ENCODE measurements at regions not wholly inside any gene's neighbourhood (a gene's known extent, or its start where the extent isn't known, plus 50 kb on each side); places are given as distances from the start of the nearest gene placed in this dataset.

DNA sequence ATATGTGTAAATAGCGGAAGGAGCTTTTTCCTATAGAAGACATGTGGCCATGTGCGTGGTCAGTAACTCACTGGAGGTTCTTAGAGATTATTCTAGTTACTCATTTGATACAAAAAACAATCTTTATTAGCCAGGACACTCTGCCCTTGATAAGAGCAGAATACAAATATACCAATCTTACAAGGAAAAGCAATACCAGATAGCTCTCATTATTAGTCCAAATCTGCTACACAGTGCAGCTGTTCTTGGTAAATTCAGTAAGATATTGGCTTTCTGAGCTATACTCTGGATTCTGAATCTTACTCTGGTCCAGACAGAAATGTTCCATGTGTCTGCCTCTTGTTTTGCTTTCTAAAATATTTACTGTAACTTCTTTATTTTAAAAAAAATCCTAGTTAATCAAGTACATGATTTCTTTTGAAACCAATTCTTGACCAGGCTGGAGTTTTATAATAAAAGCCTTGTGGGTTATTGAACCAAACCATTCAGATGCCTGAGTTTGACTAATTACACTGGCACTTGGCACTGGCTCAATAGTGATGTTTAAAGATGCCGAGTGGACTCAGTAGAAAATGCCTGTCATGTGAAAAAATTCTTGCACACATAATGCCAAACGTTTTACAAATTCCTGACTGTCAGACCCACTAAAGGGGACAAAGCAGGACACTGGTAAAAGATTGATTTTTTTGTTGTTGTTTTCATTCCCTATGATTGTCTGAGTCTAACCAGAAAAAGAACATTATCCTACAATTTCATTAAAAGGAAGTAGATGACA lies 242.8 kb upstream of the TCF21 start:
- Histone ChIP-seq H3K9me3 (ENCODE audit: control insufficient read depth, insufficient read depth, low read length) (no peaks in the 10 kb centered on the region), H3K4me3 (ENCODE audit: low read length) (no peak overlapping the region), H3K4me1 (ENCODE audit: control insufficient read depth, insufficient read depth, low read length) (no peaks in the 10 kb centered on the region), H3K36me3 (ENCODE audit: control insufficient read depth, insufficient read depth, low read length) (no peaks in the 10 kb centered on the region), H3K27me3 (ENCODE audit: control insufficient read depth, insufficient read depth, low read length) (no peaks in the 10 kb centered on the region), H3K27ac (ENCODE audit: low read length) (no peak overlapping the region)
- no CpG with 5 or more reads among the region's 4 CpGs for WGBS (ENCODE audit: insufficient coverage, insufficient read length)
- no peak for DNase-seq (ENCODE audit: low read depth, low spot score)

DNA sequence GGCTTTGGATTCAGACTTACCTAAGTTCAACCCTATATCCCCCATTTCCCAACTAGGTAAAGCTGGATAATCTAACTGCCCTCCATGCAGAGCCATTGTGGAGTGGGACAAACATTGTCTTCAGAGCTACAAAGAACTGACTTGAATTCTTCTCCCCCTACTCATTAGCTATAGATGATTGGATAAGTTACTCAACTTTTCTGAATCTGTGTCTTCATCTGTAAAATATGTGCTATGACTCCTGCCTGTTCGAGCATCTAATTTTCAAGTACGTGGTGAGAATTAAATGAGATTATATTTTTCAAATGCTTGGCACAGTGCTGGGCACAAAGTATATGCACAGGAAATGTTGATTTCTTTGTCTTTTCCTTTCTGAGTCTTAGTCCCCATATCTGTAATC lies 240.3 kb upstream of the TCF21 start:
- no peak overlapping the region for H3K4me3 ChIP-seq (ENCODE audit: low read length)
- WGBS (ENCODE audit: insufficient coverage, insufficient read length): no CpG with 5 or more reads among the region's 2 CpGs
- DNase-seq (ENCODE audit: low read depth, low spot score): no peak
- no peaks in the 10 kb centered on the region for H3K36me3 ChIP-seq (ENCODE audit: control insufficient read depth, insufficient read depth, low read length)
- no peaks in the 10 kb centered on the region for H3K9me3 ChIP-seq (ENCODE audit: control insufficient read depth, insufficient read depth, low read length)
- H3K4me1 ChIP-seq (ENCODE audit: control insufficient read depth, insufficient read depth, low read length): no peaks in the 10 kb centered on the region
- no peaks in the 10 kb centered on the region for H3K27me3 ChIP-seq (ENCODE audit: control insufficient read depth, insufficient read depth, low read length)
- H3K27ac ChIP-seq (ENCODE audit: low read length): no peak overlapping the region

DNA sequence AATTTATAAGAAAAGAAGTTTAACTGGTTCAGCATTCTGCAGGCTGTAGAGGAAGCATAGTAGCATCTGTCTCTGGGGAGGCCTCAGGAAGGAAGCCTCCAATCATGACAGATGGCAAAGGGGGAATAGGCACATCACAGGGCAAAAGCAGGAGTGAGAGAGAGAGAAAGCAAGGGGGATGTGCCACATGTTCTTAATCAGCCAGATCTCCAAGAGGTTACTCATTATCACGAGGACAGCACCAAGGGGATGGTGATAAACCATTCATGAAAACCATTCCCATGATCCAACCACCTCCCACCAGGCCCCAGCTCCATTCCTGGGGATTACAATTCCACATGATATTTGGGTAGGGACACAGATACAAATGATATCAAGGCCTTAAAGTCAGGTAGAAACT lies 217.5 kb upstream of the TCF21 start:
- Histone ChIP-seq H3K27me3 (ENCODE audit: control insufficient read depth, insufficient read depth, low read length) (no peaks in the 10 kb centered on the region), H3K9me3 (ENCODE audit: control insufficient read depth, insufficient read depth, low read length) (no peaks in the 10 kb centered on the region), H3K27ac (ENCODE audit: low read length) (no peak overlapping the region), H3K36me3 (ENCODE audit: control insufficient read depth, insufficient read depth, low read length) (no peaks in the 10 kb centered on the region), H3K4me1 (ENCODE audit: control insufficient read depth, insufficient read depth, low read length) (no peaks in the 10 kb centered on the region), H3K4me3 (ENCODE audit: low read length) (no peak overlapping the region)
- no CpG with 5 or more reads among the region's 1 CpG for WGBS (ENCODE audit: insufficient coverage, insufficient read length)
- DNase-seq (ENCODE audit: low read depth, low spot score): no peak

DNA sequence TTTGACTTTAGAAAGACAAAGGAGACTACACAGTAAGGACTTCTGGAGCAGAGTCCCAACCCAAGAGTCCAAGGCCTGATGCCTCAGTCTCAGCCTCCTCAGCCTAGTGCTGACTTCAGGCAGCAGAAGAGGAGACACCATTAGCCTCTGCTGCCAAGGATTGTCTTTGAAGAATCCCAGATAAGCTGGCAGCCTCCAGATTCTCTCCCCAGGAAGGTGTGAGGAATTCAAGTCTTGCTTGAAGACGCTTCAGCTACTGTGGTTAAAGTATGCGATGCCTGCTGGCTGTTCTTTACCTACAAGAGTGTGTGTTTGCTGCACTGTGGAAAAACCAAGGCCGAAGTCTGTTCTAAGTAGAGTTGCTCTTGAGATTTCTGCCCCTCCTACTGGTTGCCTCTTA lies 215.9 kb upstream of the TCF21 start:
- WGBS (ENCODE audit: insufficient coverage, insufficient read length): no CpG with 5 or more reads among the region's 3 CpGs
- no peaks in the 10 kb centered on the region for H3K36me3 ChIP-seq (ENCODE audit: control insufficient read depth, insufficient read depth, low read length)
- DNase-seq (ENCODE audit: low read depth, low spot score): no peak

DNA sequence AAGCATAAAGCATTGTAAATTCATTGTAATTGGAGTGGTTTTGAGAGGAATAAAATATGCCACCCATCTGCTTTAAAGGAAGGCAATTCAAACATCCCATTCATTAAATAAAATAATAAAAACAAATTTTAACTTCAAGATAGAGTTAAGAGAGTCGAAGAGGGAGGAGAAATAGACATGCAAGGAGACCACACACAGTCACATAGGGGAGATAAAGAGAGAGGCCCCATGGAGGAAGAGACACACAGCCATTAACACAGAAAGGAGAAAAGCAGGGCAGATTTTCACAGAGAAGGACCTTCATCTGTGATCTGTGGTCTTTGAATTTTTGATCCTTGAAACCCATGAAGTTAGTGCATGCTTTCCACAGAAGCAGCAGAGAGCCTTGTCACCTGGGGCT lies 214.3 kb upstream of the TCF21 start:
- Histone ChIP-seq H3K9me3 (ENCODE audit: control insufficient read depth, insufficient read depth, low read length) (no peaks in the 10 kb centered on the region), H3K4me1 (ENCODE audit: control insufficient read depth, insufficient read depth, low read length) (no peaks in the 10 kb centered on the region), H3K27me3 (ENCODE audit: control insufficient read depth, insufficient read depth, low read length) (no peaks in the 10 kb centered on the region), H3K36me3 (ENCODE audit: control insufficient read depth, insufficient read depth, low read length) (no peaks in the 10 kb centered on the region), H3K4me3 (ENCODE audit: low read length) (no peak overlapping the region), H3K27ac (ENCODE audit: low read length) (no peak overlapping the region)
- DNase-seq (ENCODE audit: low read depth, low spot score): no peak
- WGBS (ENCODE audit: insufficient coverage, insufficient read length): no CpG with 5 or more reads among the region's 1 CpG

More for the DNA sequence above, 215.9 kb upstream of the TCF21 start:
- no peak overlapping the region for H3K27ac ChIP-seq (ENCODE audit: low read length)
- H3K4me1 ChIP-seq (ENCODE audit: control insufficient read depth, insufficient read depth, low read length): no peaks in the 10 kb centered on the region
- no peak overlapping the region for H3K4me3 ChIP-seq (ENCODE audit: low read length)
- H3K9me3 ChIP-seq (ENCODE audit: control insufficient read depth, insufficient read depth, low read length): no peaks in the 10 kb centered on the region
- H3K27me3 ChIP-seq (ENCODE audit: control insufficient read depth, insufficient read depth, low read length): no peaks in the 10 kb centered on the region

DNA sequence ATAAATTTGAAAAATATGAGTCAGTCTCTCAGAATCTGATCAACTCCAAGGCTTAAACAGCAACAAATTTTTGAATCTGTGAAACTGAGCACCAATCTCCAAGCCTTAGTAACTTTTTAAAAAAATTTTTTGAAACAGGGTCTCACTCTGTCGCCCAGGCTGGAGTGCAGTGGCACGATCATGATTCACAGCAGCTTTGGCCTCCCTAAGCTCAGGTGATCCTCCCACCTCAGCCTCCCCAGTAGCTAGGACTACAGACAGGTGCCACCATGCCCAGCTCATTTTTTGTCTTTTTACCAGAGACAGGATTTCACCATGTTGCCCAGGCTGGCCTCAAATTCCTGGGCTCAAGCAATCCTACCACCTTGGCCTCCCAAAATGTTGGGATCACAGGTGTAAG lies 207.9 kb upstream of the TCF21 start:
- Histone ChIP-seq H3K4me1 (ENCODE audit: control insufficient read depth, insufficient read depth, low read length) (peaks cover 3% of the 10 kb centered on the region), H3K4me3 (ENCODE audit: low read length) (no peak overlapping the region)

DNA sequence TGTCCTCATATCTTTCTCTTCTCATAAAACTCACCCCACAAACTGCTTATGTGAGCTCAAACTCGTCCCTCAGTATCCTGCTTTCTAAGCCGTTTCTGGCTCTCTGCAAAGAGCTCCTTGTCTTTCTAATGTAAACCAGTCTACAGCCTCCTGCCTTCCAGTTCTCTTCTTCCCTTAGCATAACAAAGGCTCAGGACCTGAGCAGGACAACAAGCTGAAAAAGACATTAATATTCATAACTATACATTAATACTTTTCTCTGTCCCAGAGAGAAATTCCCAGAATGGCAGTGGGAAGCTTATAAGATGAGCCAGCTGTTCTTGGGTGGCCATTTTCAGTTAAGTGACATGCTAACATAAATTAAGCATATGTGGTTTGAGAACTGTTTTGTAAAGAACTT lies 207.0 kb upstream of the TCF21 start:
- Histone ChIP-seq H3K4me1 (ENCODE audit: control insufficient read depth, insufficient read depth, low read length) (peaks cover 3% of the 10 kb centered on the region), H3K27ac (ENCODE audit: low read length) (peak overlapping the region; percentile 51), H3K36me3 (ENCODE audit: control insufficient read depth, insufficient read depth, low read length) (no peaks in the 10 kb centered on the region), H3K9me3 (ENCODE audit: control insufficient read depth, insufficient read depth, low read length) (no peaks in the 10 kb centered on the region), H3K4me3 (ENCODE audit: low read length) (no peak overlapping the region), H3K27me3 (ENCODE audit: control insufficient read depth, insufficient read depth, low read length) (no peaks in the 10 kb centered on the region)
- DNase-seq (ENCODE audit: low read depth, low spot score): peak; percentile 55
- no CpG with 5 or more reads among the region's 2 CpGs for WGBS (ENCODE audit: insufficient coverage, insufficient read length)

More for the DNA sequence above, 207.9 kb upstream of the TCF21 start:
- no peaks in the 10 kb centered on the region for H3K9me3 ChIP-seq (ENCODE audit: control insufficient read depth, insufficient read depth, low read length)
- no peaks in the 10 kb centered on the region for H3K27me3 ChIP-seq (ENCODE audit: control insufficient read depth, insufficient read depth, low read length)
- peak overlapping the region; percentile 51 for H3K27ac ChIP-seq (ENCODE audit: low read length)
- no peaks in the 10 kb centered on the region for H3K36me3 ChIP-seq (ENCODE audit: control insufficient read depth, insufficient read depth, low read length)
- no peak for DNase-seq (ENCODE audit: low read depth, low spot score)
- WGBS (ENCODE audit: insufficient coverage, insufficient read length): no CpG with 5 or more reads among the region's 2 CpGs

DNA sequence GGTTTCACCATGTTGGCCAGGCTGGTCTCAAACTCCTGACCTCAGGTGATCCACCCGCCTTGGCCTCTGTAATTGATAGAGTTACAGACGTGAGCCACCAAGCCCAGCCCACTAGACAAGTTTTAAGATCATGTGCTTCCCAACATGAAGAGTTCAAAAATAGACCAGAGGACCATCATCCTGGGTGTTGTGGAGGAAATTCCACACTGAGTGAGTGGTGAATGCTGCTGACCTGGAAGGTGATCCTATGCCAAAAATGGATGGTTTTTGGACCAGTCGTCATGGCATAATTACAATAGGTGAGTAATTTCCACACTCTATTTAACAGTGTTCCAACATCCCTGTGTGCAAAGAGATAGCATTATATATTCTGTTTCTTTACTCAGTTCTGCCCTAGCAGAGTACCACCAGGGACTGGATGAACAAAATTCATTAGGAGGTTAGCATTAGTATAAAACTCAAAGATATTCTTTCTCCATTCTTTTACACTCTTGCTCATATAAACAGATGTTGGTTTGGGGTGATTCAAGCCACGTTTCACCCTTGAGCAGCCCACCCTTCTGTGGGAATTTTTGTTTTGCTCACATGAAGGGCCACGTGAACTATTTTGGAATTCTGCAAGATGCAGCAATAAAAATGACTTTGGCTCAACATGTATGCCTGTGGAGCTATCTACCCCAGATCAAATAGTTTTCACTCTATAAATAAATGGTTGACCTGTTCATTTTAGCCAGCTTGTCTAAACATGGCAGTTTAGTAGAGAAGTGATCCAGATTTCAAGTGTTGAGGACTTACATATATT lies 206.2 kb upstream of the TCF21 start:
- DNase-seq (ENCODE audit: low read depth, low spot score): no peak
- Histone ChIP-seq H3K9me3 (ENCODE audit: control insufficient read depth, insufficient read depth, low read length) (no peaks in the 10 kb centered on the region), H3K4me3 (ENCODE audit: low read length) (no peak overlapping the region), H3K27ac (ENCODE audit: low read length) (no peak overlapping the region), H3K4me1 (ENCODE audit: control insufficient read depth, insufficient read depth, low read length) (peaks cover 3% of the 10 kb centered on the region), H3K36me3 (ENCODE audit: control insufficient read depth, insufficient read depth, low read length) (no peaks in the 10 kb centered on the region), H3K27me3 (ENCODE audit: control insufficient read depth, insufficient read depth, low read length) (no peaks in the 10 kb centered on the region)
- no CpG with 5 or more reads among the region's 5 CpGs for WGBS (ENCODE audit: insufficient coverage, insufficient read length)

DNA sequence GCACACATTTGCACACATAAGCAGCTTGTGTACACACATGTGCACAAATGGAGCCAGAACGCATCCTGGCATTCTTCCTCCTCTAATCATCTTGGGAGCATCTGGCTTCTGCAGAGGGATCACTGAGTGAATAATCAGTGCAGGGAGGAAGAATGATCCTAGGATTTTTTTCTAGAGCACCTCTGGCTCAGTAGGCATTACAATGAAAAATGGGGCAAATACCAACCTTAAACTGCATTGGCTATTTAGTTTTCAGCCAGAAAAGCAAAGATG lies 205.7 kb upstream of the TCF21 start:
- Histone ChIP-seq H3K4me3 (ENCODE audit: low read length) (no peak overlapping the region), H3K27me3 (ENCODE audit: control insufficient read depth, insufficient read depth, low read length) (no peaks in the 10 kb centered on the region), H3K27ac (ENCODE audit: low read length) (no peak overlapping the region), H3K9me3 (ENCODE audit: control insufficient read depth, insufficient read depth, low read length) (no peaks in the 10 kb centered on the region), H3K4me1 (ENCODE audit: control insufficient read depth, insufficient read depth, low read length) (peaks cover 3% of the 10 kb centered on the region), H3K36me3 (ENCODE audit: control insufficient read depth, insufficient read depth, low read length) (no peaks in the 10 kb centered on the region)
- DNase-seq (ENCODE audit: low read depth, low spot score): no peak
- no CpG with 5 or more reads among the region's 1 CpG for WGBS (ENCODE audit: insufficient coverage, insufficient read length)

DNA sequence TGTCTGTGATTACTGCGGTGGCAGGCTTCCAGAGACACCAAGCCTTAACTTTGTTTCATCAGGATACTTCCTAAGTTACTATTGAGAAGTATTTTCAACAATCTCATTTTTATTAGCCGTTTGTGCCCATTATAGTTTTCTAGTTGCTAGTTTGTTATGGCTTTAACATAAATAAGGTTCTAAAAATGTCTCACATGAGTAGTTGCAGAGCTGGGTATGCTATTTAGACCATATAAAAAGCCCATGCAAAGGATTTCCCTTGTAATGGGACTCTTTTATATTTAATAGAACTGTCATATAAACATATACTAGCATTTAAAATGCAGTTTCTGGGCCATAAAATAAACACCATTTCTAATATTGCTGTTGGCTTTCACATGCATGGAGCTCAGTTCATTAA lies 205.3 kb upstream of the TCF21 start:
- H3K27ac ChIP-seq (ENCODE audit: low read length): no peak overlapping the region
- no peaks in the 10 kb centered on the region for H3K27me3 ChIP-seq (ENCODE audit: control insufficient read depth, insufficient read depth, low read length)
- no CpG with 5 or more reads among the region's 2 CpGs for WGBS (ENCODE audit: insufficient coverage, insufficient read length)
- peaks cover 3% of the 10 kb centered on the region for H3K4me1 ChIP-seq (ENCODE audit: control insufficient read depth, insufficient read depth, low read length)
- no peak for DNase-seq (ENCODE audit: low read depth, low spot score)
- no peaks in the 10 kb centered on the region for H3K9me3 ChIP-seq (ENCODE audit: control insufficient read depth, insufficient read depth, low read length)
- no peak overlapping the region for H3K4me3 ChIP-seq (ENCODE audit: low read length)
- H3K36me3 ChIP-seq (ENCODE audit: control insufficient read depth, insufficient read depth, low read length): no peaks in the 10 kb centered on the region

All from iPS DF 6.9 (cell line).